Fibroblast of upper back skin (primary cell): ENCODE measurements at regions not wholly inside any gene's neighbourhood (a gene's known extent, or its start where the extent isn't known, plus 50 kb on each side); places are given as distances from the start of the nearest gene placed in this dataset.
A peak's percentile ranks its signal among the peaks of the same experiment; 100 is the strongest.

Source experiments
- DNase-seq: peaks from one replicate; pipeline ENCODE4 v3.0.0-alpha.2; 2013

DNA sequence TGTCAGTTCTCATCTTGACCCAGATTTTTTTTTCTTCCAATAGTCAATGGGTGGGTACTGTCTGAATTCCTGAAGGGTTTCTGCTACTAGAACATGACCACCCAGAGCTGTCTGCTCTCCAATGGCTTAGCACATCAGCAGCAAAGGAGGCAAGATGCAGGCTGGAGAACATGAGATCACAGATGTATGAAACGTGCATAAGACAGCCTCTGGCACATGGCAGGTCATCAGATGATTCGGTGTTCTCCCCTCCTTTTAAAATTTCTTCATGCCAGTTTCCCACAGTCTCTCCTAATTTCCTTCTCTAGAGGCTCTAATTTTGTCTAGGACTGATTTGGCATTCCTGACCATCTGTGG is 359.3 kb upstream of the TNP1 start:
- no peak for DNase-seq

- peak; percentile 79 for DNase-seq
These were observed 358.7 kb upstream of the TNP1 start for GRCh38 chr2:217218269-217219163.

DNA sequence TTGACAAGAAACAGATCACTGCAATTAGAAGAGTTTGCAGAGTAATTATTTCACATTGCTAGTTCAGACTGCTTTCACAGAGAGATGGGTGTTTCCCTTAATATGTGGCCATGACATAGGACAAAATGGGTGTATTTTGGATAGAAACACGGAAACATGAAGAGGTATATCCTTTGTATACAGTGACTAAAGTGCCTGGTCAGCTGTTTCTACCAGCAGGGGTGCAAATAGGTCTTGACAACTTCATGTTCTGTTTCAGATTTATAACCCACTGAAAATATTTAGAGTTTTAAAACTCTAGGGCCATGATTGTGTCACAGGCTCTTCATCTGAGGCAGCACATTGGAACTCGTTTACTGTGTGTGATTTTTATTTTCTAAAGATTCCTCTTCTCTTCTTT is 357.1 kb upstream of the TNP1 start:
- no peak for DNase-seq

DNA sequence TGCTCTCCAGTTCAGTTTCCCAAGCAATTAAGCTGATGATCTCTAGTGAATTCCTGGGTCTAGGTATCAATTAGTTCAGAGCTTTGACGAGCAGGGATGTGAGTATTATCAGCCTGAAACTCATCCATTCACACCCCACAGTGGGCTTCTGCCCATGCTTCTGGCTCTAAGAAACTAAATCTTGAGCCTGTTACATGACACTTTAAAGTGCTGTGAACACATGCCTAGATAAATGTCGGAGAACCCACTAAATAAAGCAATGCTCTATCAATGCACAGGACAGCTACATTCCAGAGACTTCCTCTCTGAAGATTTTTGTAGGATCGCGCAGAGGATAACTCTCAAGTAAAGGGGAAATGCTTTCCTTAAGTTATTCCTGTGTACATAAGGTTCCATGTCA is 356.5 kb upstream of the TNP1 start:
- DNase-seq, result no peak

GRCh38 chr2:217215877-217216276 is 356.0 kb upstream of the TNP1 start:
- DNase-seq, result no peak

GRCh38 chr2:217208867-217209266 is 349.0 kb upstream of the TNP1 start:
- DNase-seq, result no peak

DNA sequence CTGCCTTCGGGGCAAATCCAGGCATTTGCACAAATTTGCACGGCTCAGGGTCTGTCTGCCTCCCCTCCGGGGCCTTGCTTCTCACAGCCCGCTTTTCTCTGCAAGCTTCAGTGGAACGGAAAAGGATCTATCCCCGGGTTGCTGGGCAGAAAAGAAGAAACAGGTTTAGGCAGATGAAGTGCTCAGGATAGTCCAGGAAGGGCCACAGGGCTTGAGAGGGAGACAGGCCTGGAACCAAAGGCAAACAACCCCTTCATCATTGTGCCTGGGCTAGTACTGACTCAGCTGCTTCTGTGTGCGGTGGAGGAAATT is 347.8 kb upstream of the TNP1 start:
- DNase-seq, result no peak

GRCh38 chr2:217206907-217207698 is 347.2 kb upstream of the TNP1 start:
- DNase-seq, result no peak

DNA sequence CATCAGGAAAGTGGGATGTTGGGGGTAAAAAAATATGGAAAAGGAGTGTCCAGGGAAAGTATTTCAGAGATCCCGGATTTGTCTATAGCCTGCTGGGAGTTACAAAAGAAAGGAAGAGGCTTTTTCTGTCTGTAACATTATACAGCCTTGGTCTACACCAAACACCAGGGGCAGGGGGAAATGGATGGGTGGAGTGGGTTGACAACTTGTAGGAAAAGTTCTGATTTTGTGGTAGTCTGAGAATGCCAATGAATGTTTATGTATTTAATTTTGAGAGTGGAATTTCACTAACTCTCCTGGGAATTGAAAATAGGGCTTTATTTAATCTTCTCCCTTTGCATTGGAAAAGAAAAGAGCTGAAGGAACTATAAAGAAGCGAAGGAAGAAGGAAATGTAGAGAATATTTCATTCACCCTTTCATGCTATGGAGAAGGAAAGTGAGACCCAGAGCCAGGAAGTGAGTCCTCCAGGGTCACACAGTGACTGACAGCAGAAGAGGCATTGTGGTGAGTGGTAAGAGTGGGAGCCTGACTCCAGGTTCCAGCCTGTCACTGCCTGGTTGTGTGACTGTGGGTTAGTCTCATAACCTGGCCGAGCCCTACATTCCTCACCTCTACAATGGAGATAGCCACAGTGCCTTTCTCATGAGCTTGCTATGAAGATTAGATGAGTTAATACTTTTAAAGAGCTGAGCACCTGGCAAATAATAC is 346.3 kb upstream of the TNP1 start:
- no peak for DNase-seq

DNA sequence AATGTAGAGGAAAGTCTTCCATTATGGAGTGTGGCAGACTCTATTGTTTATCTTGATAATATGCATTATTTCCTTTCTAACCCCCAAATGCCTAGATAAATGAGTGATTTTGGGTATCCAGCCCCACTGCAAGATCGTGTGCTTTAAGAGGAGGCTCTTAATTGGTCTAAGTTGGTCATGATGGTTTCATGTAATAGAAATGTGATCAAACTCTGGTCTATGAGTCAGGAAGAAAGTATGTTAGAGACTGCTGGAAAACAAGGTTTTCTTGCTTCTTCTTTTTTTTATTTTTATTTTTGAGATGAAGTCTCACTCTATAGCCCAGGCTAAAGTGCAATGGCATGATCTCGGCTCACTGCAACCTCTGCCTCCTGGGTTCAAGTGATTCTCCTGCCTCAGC is 344.5 kb upstream of the TNP1 start:
- peak; percentile 70 for DNase-seq

DNA sequence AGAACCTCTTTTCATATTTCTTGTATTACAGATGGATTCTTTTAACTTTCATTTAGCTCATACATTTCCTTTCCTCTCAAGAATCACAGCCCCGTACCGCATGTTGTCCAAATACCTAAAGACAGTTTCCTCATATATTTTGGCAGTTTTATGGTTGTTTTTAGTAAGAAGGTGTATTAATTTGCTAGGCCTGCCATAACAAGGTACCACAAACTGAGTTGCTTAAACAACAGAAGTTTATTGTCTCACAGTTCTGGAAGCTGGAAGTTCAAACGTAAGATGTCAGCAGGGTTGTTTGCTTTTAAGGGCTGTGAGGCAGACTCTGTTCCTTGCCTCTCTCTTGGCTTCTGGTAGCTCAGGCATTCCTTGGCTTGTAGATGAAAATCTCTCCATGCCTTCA is 343.2 kb upstream of the TNP1 start:
- no peak for DNase-seq

- DNase-seq, result no peak
These were observed 339.4 kb upstream of the TNP1 start for GRCh38 chr2:217199255-217199630.

DNA sequence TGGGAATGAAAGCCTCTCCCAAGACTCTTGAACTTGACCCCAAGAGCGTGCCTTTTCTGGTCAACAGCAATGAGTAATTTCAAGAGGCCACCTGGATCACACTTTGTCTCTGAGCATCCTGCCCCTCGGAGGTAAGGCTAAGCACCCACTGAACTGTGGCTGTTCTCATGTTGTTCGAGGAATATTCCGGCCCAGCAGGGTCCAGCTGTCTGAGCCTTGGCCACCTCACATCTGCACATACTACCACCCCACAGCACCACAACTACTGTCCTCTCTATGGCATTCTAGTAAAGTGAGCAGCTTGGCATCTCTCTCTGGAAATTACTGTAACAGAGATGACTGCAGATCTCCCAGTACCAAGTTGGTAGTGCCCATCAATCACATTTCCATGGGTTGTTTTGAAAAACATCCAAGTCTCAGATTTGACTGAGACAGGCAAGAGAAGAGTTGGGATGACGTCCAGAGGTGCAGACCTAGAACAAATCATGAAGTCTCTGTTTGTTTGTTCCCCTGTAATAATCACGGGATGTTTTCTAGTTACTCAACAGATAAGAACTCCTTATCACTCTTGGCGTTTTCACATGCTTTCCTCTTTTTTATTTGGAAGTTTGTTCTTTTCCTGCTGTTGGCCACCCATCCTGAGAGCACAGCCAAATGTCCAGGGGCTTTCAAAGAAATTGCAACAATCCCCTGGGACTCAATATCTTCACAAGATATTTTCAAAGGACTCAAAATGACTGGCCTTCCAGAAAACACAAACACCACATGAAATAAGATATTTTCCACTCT is 336.0 kb upstream of the TNP1 start:
- no peak for DNase-seq

- DNase-seq, result no peak
These were observed 335.2 kb upstream of the TNP1 start for GRCh38 chr2:217195016-217195415.

GRCh38 chr2:217193431-217194340 is 333.8 kb upstream of the TNP1 start:
- DNase-seq, result no peak

GRCh38 chr2:217192366-217192765 is 332.5 kb upstream of the TNP1 start:
- no peak for DNase-seq

DNA sequence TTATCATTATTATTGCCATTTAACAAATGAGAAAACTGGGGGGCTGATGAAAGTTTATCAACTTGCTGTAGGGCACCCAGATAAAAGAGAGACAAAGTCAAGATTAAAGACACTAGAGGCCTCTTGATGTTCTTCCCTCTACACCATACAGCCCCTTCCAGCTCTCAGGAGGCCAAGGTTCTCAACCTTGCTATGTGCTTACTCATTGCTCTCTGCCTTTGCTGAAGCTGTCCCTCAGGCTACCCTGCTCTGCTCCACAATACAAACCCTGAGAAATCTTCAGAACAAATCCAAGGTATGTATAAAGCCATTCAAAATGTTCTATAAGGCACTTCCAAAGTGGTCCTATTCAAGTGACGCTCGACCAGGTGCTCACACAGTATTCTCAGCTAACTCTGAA is 329.9 kb upstream of the TNP1 start:
- no peak for DNase-seq

DNA sequence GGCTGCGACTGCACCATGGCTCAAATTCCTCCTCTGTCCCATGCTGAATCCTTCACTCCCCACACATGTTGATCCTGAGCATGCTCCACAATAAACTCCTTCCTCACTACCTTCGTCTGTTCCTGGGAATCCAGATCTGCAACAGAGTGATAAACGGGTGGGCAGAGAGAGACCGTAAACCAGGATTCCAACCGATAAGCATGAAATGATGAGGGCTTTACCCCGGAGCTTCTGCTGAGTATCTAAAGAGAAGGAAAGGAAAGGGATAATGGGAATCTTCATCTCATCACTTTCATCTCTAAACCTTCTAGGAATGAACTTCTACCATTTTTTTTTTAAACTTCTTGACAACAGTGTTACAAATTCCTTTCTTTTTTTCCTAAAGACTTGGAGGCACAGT is 329.3 kb upstream of the TNP1 start:
- DNase-seq, result no peak

DNA sequence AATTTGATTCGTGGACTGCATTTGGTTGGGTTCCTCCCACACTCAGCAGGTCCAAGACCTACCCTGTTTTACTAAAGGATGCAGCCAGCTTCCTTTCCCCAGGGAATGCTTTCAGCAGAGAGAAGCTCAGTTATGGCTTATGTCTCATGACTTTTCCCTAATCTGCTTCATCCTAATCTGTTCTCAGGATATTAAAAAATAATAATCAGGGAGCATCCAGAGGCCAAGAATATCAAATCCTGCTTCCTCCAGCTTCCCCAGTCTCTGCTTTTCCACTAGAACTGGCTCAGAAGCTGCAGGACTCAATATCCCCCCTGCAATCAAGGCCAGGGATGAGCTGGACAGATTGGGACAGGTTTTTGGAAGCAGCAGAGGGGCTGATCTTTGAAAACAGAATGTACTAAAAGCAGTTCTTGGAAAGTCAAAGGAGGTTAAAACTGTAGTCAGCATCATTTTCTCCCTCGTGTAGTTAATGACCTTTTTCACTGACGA is 326.9 kb upstream of the TNP1 start:
- no peak for DNase-seq

DNA sequence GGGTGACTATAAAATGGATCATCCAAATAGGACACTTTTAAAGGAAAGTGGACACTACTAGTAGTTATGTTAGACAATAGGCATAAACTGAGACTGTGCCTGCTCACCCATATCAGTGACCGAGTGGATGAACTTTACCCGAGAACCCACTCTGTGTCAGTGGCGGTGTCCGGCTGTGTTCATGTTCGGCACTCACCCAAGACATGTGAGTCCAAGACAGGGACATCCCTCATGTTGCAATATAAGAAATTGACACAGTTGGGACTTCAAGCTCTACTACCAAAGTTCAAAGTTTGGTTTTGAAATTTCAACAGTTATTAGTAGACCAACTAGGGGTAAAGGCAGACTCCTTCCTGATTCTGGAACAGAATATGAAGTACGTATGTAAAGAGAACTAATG is 326.3 kb upstream of the TNP1 start:
- DNase-seq, result no peak

- no peak for DNase-seq
These were observed 325.6 kb upstream of the TNP1 start for GRCh38 chr2:217185265-217185995.
